ENCODE measurements at regions not wholly inside any gene's neighbourhood (a gene's known extent, or its start where the extent isn't known, plus 50 kb on each side); places are given as distances from the start of the nearest gene placed in this dataset.
"Not testable (repeated sequence)": the region's sequence is repeated elsewhere in the genome, so short reads cannot be mapped to it uniquely, and the experiment has no call there.

DNA sequence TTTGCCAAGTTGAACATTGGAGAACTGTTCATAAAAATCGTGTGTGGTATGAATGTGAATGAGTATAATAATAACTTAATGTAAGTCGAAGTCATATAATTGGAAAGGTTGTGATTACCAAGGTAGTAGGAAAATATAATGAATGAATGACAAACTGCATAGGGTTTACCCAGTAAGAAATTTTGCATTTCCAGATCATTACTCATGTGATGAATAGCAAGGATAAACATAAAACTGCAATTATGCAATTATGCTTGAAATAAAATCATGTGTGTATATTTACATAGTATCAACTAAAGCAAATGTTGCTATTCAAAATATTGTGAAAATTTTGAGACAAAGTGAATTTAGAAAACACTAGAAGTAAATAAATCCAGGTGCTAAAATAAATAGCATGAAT, 1108.7 kb upstream of the TMEFF2 start:
- in situ Hi-C loops (cut with HindIII; ENCODE audit: low pct_unique_long_range_greater_than_20kb, low sequenced_read_pairs) = no loop called here
- no peak for DNase-seq (ENCODE audit: low read depth)

DNA sequence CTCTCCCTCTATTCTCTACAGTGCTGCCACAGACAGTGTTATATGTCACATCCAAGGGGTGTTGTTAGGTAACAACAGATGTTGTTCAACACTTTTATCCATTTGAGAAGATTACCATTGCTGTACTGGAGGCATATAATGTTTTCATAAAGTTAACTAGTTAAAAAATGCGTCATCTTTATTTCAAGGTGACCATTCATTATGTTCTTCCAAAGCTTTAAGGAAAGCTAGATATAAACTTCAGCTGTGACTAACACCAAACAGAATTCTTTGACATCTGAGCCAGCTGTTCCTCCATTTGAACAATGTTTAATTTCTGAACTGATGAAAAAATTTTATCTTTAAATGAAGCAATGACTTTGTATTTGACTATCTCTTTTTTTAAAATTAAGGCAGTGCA, 1099.6 kb upstream of the TMEFF2 start:
- in situ Hi-C loops (cut with HindIII; ENCODE audit: low pct_unique_long_range_greater_than_20kb, low sequenced_read_pairs) = no loop called here
- no peak for DNase-seq (ENCODE audit: low read depth)

DNA sequence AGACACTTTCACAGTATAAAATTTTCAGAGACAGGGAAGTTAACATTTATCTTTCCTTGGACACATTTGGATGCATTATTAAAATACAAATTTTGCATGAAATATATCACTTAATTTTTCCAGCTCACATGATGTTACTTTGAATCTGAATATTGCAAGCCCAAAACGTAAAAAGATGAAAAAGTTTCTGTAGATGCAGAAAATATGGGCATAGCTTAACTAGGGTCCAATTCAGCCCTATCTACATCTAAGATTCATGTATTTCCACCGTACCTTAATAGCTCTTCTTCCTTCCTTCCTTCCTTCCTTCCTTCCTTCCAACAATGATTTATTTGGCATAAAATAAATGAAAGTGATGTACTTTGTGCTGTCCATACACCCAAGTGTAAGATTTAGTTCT, 1084.6 kb upstream of the TMEFF2 start:
- DNase-seq (ENCODE audit: low read depth) = no peak
- in situ Hi-C loops (cut with HindIII; ENCODE audit: low pct_unique_long_range_greater_than_20kb, low sequenced_read_pairs) = no loop called here

DNA sequence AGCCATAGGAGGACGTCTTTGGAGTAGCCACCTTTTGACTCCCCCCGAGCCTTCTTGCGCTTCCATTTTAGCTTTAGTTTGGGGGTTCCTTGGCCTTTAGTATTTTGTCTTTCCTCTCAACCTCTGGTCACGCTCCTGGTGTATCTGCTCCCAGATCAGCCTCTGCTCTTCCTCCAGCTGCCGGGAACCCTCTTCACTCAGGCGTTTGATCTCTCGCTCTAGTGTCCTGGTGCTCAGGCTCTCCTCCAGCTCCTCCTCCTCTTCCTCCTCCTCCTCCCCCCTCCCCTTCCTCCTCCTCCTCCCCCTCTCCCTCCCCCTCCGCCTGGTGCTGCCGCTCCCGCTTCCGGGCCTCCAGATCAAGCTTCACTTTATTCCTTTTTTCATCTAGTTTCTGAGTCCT, 1082.3 kb upstream of the TMEFF2 start:
- in situ Hi-C loops (cut with HindIII; ENCODE audit: low pct_unique_long_range_greater_than_20kb, low sequenced_read_pairs) = no loop called here
- no peak for DNase-seq (ENCODE audit: low read depth)

DNA sequence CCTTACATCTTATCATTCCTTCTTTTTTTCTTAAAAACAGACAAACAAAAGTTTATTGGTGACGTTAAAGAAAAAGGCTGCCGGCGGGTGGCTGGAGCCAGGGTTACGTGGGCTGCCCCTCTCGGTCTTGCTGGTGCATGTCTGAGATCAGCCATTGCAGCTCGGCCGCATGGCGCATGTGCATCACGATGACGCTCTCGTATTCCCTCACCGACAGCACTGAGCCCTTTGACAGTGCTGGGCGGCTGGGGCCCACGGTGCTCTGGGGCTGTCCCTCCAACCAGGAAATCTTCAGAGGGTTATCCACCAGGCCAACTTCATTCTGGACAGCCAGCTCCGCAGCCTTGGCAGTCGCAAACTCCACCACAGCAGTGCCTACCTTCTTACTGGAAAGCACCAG, 1081.8 kb upstream of the TMEFF2 start:
- in situ Hi-C loops (cut with HindIII; ENCODE audit: low pct_unique_long_range_greater_than_20kb, low sequenced_read_pairs) = no loop called here
- no peak for DNase-seq (ENCODE audit: low read depth)

DNA sequence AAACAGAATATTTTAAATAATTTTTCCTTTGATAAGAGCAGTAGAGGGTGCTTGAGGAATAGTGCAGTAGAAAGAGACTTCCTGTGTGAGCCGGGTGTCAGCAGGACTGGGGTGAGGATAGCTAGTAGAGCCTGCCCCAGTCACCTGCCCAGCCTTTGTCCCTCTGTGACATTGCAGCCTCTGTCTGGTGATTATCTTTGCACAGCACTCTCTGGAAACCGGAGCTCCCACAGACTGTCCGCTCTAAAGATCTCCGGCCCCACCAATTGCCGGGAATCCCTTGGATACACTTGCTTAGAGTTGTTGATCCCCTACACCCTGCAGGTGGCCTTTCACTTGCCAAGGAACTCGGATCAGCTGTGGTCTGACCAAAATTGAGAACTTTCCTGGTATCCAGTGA, 1081.3 kb upstream of the TMEFF2 start:
- in situ Hi-C loops (cut with HindIII; ENCODE audit: low pct_unique_long_range_greater_than_20kb, low sequenced_read_pairs) = no loop called here
- DNase-seq (ENCODE audit: low read depth) = no peak

DNA sequence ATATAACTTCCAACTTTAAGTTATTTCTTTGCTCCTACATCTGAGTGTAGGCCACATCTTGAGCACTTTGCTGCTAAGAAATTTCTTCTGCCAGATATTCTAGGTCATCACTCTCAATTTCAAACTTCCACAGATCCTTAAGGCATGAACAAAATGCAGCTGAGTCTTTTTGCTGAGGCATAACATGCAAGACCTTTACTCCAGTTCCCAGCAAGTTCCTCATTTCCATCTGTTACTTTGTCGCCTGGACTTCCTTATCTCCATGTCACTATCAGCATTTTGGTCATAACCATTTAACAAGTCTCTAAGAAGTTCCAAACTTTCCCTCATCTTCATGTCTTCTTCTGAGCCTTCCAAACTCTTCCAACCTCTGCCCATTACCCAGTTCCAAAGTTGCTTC, 1077.3 kb upstream of the TMEFF2 start:
- no peak for DNase-seq (ENCODE audit: low read depth)
- in situ Hi-C loops (cut with HindIII; ENCODE audit: low pct_unique_long_range_greater_than_20kb, low sequenced_read_pairs) = no loop called here

DNA sequence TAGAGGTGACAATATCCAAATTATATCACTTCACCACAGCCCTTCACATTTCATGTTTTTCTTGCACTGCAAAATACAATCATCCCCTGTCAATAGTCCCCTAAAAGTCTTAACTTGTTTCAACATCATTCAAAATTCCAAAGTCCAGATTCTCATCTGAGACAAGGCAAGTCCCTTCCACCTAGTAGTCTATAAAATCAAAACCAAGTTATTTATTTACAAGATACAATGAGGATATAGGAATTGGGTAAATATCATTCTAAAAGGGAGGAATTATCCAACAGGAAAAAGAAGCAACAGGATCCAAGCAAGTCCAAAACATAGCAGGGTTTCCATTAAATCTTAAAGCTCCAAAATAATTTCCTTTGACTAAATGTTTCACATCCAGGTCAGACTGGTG, 1076.1 kb upstream of the TMEFF2 start:
- no peak for DNase-seq (ENCODE audit: low read depth)
- in situ Hi-C loops (cut with HindIII; ENCODE audit: low pct_unique_long_range_greater_than_20kb, low sequenced_read_pairs) = no loop called here

DNA sequence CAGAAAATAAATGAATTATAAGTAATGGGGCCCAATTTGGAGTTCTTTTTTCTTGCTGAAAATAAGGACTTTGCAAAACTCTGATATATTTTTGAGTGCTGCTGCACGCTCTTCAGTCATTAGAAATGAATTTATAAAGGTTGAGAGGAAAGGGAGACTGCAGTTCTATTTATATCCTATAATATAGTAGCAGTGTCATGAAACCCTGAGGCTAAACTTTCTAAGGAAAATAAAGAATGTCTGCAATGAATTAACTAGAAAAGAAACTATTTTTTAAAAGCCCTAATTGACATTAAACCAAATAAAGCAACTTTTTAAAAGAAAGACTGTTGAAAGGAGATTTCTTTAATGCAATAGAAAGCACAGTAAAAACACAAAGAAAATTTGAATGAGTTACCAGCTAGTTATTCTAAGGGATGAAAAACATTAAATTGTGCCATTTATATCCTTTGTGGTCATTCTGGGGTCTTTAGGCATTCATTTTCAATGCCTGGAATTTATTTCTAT, 1072.8 kb upstream of the TMEFF2 start:
- no peak for DNase-seq (ENCODE audit: low read depth)
- in situ Hi-C loops (cut with HindIII; ENCODE audit: low pct_unique_long_range_greater_than_20kb, low sequenced_read_pairs) = no loop called here

DNA sequence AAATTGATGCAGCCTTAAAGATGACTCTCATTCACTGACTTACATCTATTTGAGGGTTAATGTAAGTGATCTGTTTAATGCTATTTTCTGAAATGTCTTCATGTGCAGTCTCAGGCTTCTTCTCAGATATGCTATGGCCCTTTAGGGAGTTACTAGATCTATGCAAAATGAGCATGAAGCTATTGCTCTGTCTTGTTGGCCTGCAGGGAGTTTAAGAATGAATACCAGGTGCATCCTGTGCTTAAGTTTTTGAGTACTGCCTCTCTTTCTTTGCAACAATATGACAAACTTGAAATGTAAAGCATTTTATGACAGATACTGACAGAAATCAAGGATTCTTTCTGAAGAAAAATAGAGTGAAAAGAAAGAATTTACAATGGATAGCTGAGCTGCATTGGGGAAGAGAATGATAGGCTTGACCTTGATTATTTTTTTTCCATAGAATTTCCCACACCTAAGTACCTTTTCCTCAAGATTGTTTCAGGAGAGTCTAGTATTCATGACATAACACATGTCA, 1058.3 kb upstream of the TMEFF2 start:
- DNase-seq (ENCODE audit: low read depth) = no peak
- in situ Hi-C loops (cut with HindIII; ENCODE audit: low pct_unique_long_range_greater_than_20kb, low sequenced_read_pairs) = no loop called here

DNA sequence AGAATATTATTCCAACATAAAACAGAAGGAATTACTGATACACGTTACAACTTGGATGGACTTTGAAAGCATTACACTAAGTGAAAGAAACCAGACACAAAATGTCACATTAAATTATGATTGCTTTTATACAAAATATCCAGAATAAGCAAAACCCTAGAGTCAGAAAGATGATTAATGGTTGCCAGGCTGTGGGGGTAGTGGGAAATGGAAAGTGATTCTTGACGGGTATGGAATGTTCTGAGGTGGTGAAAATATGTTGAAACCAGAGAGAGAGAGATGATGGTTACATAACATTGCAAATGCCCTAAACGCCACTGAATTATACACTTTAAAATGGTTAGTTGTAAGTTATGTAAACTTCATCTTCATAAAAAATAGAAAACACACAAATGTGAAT, 1057.2 kb upstream of the TMEFF2 start:
- DNase-seq (ENCODE audit: low read depth) = no peak
- in situ Hi-C loops (cut with HindIII; ENCODE audit: low pct_unique_long_range_greater_than_20kb, low sequenced_read_pairs) = no loop called here

DNA sequence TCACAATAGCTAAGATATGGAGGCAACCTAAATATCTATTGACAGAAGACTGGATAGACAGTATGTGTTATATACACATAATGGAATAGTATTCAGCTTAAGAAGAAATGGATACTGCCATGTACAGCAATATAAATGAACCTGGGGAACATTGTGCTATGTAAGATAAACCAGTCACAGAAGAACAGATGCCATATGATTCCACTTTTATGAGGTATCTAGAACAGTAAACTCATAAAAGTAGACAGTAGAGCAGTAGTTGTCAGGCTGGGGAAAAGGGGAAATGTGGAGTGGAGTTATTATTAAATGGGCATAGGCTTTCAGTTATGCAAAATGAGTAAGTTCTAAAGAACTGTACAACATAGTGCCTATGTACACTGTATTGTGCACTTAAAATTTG, 1055.7 kb upstream of the TMEFF2 start:
- DNase-seq (ENCODE audit: low read depth) = no peak
- in situ Hi-C loops (cut with HindIII; ENCODE audit: low pct_unique_long_range_greater_than_20kb, low sequenced_read_pairs) = no loop called here

DNA sequence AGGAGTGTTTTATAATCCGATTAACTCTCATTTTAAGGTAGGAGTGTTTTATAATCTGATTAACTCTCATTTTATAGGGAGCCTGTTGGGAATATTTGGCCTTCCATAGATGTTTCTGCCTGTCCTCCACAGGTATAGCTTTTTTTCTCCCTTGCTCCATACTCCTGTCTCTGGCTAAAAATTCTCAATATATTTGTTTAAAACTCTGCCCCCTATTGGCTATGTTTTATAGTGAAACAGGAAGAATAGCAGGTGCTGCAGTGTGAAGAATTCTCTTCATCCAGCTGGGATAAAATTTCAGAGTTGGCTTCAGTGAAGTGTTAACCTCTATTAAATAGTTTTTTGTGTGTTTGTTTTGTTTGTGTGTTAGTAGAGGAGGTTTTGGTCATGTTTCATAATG, 1046.0 kb upstream of the TMEFF2 start:
- in situ Hi-C loops (cut with HindIII; ENCODE audit: low pct_unique_long_range_greater_than_20kb, low sequenced_read_pairs) = no loop called here
- no peak for DNase-seq (ENCODE audit: low read depth)

DNA sequence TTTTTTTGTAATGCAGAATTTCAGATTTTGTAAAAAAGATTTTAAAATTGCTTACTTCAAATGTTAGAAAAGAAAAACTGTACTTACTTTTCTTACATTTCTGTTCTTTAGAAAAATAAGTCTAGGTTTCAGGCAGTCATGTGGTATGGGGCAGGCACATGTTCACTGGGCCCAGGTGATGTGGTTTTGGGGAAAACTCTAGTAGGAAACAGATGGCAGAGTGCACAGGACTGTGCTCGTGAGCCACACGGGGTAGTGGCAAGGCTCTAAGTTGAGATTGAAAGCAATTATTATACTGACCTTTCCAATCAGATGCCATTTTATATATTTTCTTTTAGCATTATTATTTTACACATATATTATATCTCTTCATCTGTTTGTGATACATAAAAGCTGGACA, 1036.9 kb upstream of the TMEFF2 start:
- in situ Hi-C loops (cut with HindIII; ENCODE audit: low pct_unique_long_range_greater_than_20kb, low sequenced_read_pairs) = no loop called here
- no peak for DNase-seq (ENCODE audit: low read depth)

DNA sequence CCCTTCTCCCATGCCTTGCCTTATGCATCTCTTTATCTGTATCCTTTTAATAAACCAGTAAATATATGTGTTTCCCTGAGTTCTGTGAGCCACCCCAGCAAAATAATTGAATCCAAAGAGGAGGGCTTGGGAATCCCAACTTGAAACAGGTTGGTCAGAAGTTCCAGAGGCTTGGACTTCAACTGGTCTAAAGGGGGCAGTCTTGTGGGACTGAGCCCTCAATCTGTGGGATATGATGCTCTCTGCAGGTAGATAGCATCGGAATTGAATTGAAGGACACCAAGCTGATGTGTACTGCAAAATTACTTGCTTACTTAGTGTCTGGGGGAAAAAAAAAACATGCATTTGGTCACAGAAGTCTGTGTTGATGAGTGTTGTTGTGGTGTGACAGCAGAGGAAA, 1033.5 kb upstream of the TMEFF2 start:
- DNase-seq (ENCODE audit: low read depth) = no peak
- in situ Hi-C loops (cut with HindIII; ENCODE audit: low pct_unique_long_range_greater_than_20kb, low sequenced_read_pairs) = no loop called here

DNA sequence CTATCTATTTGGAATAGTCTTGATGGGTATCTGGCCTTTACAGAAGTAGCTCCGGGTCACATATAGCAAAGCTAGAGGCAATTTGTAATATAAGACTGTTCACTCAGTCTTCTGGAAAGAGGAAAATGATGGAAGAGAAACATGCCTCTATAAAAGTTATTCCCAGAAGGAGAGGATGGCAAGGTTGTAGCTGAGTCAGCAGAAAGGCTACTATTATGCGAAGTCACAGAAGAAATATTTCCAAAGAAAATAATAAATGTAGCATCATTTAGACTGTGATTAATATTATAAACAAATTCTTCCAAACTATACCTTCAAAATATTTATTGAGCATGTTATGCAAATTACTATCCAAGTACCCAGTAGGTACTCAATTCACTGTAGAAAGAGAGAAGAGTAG, 1027.7 kb upstream of the TMEFF2 start:
- in situ Hi-C loops (cut with HindIII; ENCODE audit: low pct_unique_long_range_greater_than_20kb, low sequenced_read_pairs) = no loop called here

DNA sequence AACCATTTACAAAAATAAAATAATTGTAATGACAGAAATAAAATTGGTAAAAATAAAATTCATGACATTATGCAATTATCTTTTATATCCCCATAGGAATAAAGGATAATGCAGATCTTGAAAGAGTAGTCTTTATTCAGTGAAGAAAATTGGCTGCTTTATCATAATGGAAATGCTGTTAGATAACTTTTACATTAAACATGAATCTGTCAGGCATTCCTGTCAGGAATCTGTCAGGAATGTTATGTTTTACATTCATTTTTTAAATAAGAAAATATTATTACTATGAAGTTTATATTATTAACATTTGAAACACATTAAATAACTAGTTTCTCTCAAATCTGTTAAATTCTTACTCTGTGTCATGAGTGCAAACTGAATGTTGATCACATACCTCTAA, 1024.7 kb upstream of the TMEFF2 start:
- in situ Hi-C loops (cut with HindIII; ENCODE audit: low pct_unique_long_range_greater_than_20kb, low sequenced_read_pairs) = no loop called here
- DNase-seq (ENCODE audit: low read depth) = no peak

More for the DNA sequence above, 1027.7 kb upstream of the TMEFF2 start:
- DNase-seq (ENCODE audit: low read depth) = no peak

DNA sequence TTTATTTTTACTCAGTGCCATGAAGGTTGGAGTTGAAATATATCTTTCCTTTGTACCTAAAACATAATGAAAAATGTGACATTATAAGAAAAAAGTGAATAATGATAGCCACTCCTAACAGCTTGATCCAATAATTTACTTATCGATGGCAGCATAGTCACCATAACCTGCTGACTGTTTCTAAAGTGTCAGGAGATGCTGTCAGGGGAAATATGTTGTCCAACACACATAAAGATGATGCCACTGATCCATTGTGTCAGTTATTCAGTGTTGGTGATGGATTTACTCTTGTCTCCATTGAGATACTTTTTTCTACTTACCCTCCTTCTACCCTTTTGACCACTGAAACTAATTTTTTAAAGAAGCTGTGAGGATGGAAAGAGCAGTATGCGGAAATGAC, 1006.9 kb upstream of the TMEFF2 start:
- in situ Hi-C loops (cut with HindIII; ENCODE audit: low pct_unique_long_range_greater_than_20kb, low sequenced_read_pairs) = no loop called here
- no peak for DNase-seq (ENCODE audit: low read depth)

DNA sequence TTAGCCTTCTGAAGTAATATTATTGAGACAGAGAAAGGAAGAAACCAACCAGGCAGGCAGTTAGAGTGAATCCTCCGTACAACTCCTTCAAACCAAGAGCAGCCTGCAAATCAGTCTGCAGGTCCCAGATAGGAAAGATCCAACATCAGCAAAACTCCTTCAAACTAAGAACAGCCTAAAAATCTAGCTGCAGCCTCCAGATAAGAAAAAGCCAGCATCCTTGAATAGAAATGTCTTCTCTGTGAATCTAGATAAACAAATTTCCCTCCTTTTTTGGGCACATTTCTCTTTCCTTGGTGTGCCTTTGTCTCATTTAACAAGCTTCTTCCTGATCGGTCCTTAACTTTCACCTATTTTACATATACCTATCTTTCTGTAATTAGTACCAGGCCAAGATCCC, 1004.6 kb upstream of the TMEFF2 start:
- in situ Hi-C loops (cut with HindIII; ENCODE audit: low pct_unique_long_range_greater_than_20kb, low sequenced_read_pairs) = no loop called here

DNA sequence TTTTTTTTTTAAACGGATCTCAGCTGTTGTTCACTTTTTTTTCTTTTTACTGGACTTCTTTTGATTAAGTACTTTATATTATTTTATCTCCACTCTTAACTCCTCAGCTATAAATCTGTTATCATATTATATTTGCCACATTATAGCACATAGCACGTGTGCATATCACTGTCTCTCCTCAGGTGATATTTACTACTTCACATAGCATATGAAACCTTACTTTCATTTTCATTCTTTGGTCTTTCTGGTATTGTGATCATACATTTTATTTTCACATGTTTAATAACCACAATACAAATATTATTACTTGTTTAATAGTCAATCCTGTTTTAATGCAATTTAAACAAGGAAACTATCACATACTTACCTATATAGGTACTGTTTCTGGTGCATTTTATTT, 993.1 kb upstream of the TMEFF2 start:
- DNase-seq (ENCODE audit: low read depth) = no peak
- in situ Hi-C loops (cut with HindIII; ENCODE audit: low pct_unique_long_range_greater_than_20kb, low sequenced_read_pairs) = no loop called here

More for the DNA sequence above, 1004.6 kb upstream of the TMEFF2 start:
- DNase-seq (ENCODE audit: low read depth) = no peak

DNA sequence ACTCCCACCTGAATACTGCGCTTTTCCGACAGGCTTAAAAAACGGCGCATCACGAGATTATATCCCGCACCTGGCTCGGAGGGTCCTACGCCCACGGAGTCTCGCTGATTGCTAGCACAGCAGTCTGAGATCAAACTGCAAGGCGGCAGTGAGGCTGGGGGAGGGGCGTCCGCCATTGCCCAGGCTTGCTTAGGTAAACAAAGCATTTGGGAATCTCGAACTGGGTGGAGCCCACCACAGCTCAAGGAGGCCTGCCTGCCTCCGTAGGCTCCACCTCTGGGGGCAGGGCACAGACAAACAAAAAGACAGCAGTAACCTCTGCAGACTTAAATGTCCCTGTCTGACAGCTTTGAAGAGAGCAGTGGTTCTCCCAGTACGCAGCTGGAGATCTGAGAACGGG, 976.2 kb upstream of the TMEFF2 start:
- in situ Hi-C loops (cut with HindIII; ENCODE audit: low pct_unique_long_range_greater_than_20kb, low sequenced_read_pairs); DNase-seq (ENCODE audit: low read depth): not testable (repeated sequence)

Measured in Caki2 (cell line).